ENCODE measurements at regions not wholly inside any gene's neighbourhood (a gene's known extent, or its start where the extent isn't known, plus 50 kb on each side); places are given as distances from the start of the nearest gene placed in this dataset.

DNA sequence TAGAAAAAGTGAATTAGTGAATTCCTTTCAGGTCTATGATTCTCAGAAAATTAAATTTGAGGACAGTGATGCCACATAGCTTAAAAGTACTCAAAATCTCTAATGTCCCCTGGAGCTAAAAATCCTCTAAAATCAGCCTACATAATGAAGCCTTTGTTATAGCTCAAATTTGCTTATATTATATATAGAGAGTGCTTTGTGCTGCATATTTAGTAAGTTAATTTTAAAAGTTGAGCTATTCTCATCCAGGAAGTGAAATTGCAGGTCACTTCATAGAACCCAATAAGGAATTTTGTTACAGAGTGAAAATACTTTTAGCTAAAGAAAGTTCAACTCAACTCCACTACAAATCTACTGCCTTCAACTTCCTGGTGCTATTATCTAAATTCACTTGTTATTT is 507.5 kb upstream of the MAP3K7 start:
- Histone ChIP-seq H3K27ac (no peak overlapping the region), H3K4me1 (no peaks in the 10 kb centered on the region), H3K9me3 (no peaks in the 10 kb centered on the region), H3K27me3 (no peaks in the 10 kb centered on the region), H3K4me3 (no peak overlapping the region), H3K36me3 (no peaks in the 10 kb centered on the region)
- no peak for DNase-seq (ENCODE audit: low spot score in 2 of 2)
- intact Hi-C loops (cut with DNase I; ENCODE audit: low total_unique reads): no loop called here
- TF ChIP-seq POLR2A (IDR thresholded peaks at IDR 0.05) (no peak), POLR2AphosphoS5 (IDR thresholded peaks at IDR 0.05) (no peak)
- TF ChIP-seq, protein P1, sequence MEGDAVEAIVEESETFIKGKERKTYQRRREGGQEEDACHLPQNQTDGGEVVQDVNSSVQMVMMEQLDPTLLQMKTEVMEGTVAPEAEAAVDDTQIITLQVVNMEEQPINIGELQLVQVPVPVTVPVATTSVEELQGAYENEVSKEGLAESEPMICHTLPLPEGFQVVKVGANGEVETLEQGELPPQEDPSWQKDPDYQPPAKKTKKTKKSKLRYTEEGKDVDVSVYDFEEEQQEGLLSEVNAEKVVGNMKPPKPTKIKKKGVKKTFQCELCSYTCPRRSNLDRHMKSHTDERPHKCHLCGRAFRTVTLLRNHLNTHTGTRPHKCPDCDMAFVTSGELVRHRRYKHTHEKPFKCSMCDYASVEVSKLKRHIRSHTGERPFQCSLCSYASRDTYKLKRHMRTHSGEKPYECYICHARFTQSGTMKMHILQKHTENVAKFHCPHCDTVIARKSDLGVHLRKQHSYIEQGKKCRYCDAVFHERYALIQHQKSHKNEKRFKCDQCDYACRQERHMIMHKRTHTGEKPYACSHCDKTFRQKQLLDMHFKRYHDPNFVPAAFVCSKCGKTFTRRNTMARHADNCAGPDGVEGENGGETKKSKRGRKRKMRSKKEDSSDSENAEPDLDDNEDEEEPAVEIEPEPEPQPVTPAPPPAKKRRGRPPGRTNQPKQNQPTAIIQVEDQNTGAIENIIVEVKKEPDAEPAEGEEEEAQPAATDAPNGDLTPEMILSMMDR (IDR thresholded peaks at IDR 0.05): no peak

DNA sequence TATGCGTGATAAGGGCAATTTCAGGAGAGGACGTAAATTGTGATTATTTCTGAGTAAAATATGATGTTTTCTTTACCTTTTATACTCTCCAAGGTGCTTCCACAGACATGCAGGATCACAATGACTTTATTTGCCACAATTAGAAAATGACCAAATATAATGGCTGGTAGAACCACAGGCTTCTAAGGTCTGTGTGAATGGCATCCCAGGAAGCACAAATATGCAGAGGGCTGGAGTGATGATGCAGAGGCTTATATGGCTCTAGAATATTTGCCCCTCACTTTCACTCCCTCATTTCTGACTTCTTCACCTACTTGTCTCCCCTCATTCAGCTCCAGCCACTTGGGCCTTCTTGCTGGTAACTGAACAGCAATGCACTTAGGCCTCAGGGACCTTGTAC is 502.1 kb upstream of the MAP3K7 start:
- H3K9me3 ChIP-seq: no peaks in the 10 kb centered on the region
- intact Hi-C loops (cut with DNase I; ENCODE audit: low total_unique reads): no loop called here
- no peaks in the 10 kb centered on the region for H3K27me3 ChIP-seq
- no peak overlapping the region for H3K4me3 ChIP-seq
- no peaks in the 10 kb centered on the region for H3K36me3 ChIP-seq
- TF ChIP-seq, protein P1 (IDR thresholded peaks at IDR 0.05): no peak
- no peak for TF ChIP-seq POLR2AphosphoS5 (IDR thresholded peaks at IDR 0.05)
- no peak for TF ChIP-seq POLR2A (IDR thresholded peaks at IDR 0.05)
- H3K4me1 ChIP-seq: no peaks in the 10 kb centered on the region
- no peak overlapping the region for H3K27ac ChIP-seq
- no peak for DNase-seq (ENCODE audit: low spot score in 2 of 2)

DNA sequence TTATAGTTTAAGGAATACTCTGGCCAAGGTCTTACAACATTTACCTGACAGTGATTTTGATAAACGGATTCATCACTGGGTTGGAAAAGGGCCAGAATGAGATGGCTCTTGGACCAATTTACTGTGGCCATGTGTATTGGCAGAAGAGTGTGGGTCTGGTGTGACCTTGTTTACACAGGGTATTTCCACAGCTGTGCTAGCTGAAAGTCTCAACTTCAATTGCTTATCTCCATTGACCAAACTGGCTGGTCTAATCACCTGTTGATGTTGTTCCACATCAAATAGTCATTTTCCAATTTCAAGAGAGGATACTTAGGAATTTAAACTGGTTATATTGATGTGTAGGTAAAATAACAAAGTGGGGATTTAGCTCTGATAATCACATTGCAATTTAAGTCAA is 501.6 kb upstream of the MAP3K7 start:
- no peak overlapping the region for H3K27ac ChIP-seq
- intact Hi-C loops (cut with DNase I; ENCODE audit: low total_unique reads): no loop called here
- no peaks in the 10 kb centered on the region for H3K4me1 ChIP-seq
- no peaks in the 10 kb centered on the region for H3K36me3 ChIP-seq
- no peak for DNase-seq (ENCODE audit: low spot score in 2 of 2)
- H3K9me3 ChIP-seq: no peaks in the 10 kb centered on the region
- TF ChIP-seq POLR2AphosphoS5 (IDR thresholded peaks at IDR 0.05): no peak
- TF ChIP-seq, protein P1 (IDR thresholded peaks at IDR 0.05): no peak
- no peak for TF ChIP-seq POLR2A (IDR thresholded peaks at IDR 0.05)
- no peak overlapping the region for H3K4me3 ChIP-seq
- H3K27me3 ChIP-seq: no peaks in the 10 kb centered on the region

DNA sequence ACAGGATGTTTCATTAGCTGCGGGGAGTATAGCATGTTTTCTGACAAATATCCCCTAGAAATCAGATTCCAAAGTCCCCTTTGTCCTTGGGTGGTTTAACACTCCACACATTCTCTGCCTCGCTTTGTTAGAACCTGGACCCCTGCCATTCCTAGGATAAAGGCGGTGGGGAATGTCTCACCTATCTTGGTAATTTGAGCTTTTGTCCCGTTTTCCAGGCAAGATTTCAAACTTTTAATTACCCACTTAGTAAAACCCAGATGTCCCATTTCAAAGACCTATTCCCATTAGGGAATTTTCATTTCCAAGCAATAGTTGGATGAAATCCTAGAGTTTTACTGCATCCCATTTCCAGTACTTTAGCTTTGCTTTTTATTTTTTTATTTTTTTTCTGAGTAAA is 501.0 kb upstream of the MAP3K7 start:
- intact Hi-C loops (cut with DNase I; ENCODE audit: low total_unique reads): no loop called here
- Histone ChIP-seq H3K36me3 (no peaks in the 10 kb centered on the region), H3K4me3 (no peak overlapping the region), H3K27me3 (no peaks in the 10 kb centered on the region), H3K9me3 (no peaks in the 10 kb centered on the region), H3K4me1 (no peaks in the 10 kb centered on the region), H3K27ac (no peak overlapping the region)
- TF ChIP-seq POLR2A (IDR thresholded peaks at IDR 0.05) (no peak), POLR2AphosphoS5 (IDR thresholded peaks at IDR 0.05) (no peak)
- TF ChIP-seq, protein P1 (IDR thresholded peaks at IDR 0.05): no peak
- no peak for DNase-seq (ENCODE audit: low spot score in 2 of 2)

DNA sequence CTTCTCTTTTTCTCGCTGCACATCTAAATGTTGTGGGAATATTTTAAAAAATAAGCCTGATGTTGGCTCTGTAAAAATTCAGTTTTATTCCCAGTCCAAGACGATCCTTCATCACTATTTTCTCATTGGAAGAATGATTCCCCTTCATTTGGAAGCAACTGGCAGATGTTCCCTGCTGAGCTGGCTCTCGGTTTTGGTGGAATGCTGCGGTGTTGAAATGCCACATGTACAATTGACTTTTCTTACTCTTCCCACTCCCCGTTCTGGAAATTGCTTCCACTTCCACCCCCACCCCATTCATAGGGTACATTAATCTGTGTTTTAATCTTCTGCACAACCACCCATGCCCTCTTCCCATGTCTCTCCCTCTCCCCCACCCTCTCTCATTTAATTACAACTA is 496.3 kb upstream of the MAP3K7 start:
- Histone ChIP-seq H3K9me3 (no peaks in the 10 kb centered on the region), H3K27me3 (no peaks in the 10 kb centered on the region), H3K36me3 (no peaks in the 10 kb centered on the region), H3K4me3 (no peak overlapping the region), H3K27ac (no peak overlapping the region), H3K4me1 (no peaks in the 10 kb centered on the region)
- TF ChIP-seq, protein P1 (IDR thresholded peaks at IDR 0.05): no peak
- TF ChIP-seq POLR2A (IDR thresholded peaks at IDR 0.05): no peak
- TF ChIP-seq POLR2AphosphoS5 (IDR thresholded peaks at IDR 0.05): no peak
- intact Hi-C loops (cut with DNase I; ENCODE audit: low total_unique reads): no loop called here
- no peak for DNase-seq (ENCODE audit: low spot score in 2 of 2)

Data from breast epithelium (tissue), 4 donors.